Esophagus muscularis mucosa (tissue), 3 donors: ENCODE measurements at regions not wholly inside any gene's neighbourhood (a gene's known extent, or its start where the extent isn't known, plus 50 kb on each side); places are given as distances from the start of the nearest gene placed in this dataset.

Source experiments
- POLR2A ChIP-seq: fragments of 450-650 bp; IDR thresholded peaks from one replicate; pipeline ENCODE4 v1.6.1; 2017; ENCODE audit warnings: antibody characterized with exemption, moderate library complexity, mild to moderate bottlenecking, low read depth
- POLR2AphosphoS5 ChIP-seq, 2 donors: sonication (generic); formaldehyde crosslinking; IDR thresholded peaks; one replicate each; pipeline ENCODE4 v1.6.1; 2017; ENCODE audit warnings: antibody characterized with exemption in 2 of 2
- TF ChIP-seq, protein P1 (sequence below), 3 experiments: fragments of 200-600 bp in 2 of 3; fragments of 450-650 bp in 1 of 3; sonication (generic) in 2 of 3; IDR thresholded peaks; one replicate each; pipeline ENCODE4 v1.5.1; 2017 to 2019; ENCODE audit warnings: antibody characterized with exemption in 3 of 3, mild to moderate bottlenecking in 2 of 3, moderate library complexity in 1 of 3

DNA sequence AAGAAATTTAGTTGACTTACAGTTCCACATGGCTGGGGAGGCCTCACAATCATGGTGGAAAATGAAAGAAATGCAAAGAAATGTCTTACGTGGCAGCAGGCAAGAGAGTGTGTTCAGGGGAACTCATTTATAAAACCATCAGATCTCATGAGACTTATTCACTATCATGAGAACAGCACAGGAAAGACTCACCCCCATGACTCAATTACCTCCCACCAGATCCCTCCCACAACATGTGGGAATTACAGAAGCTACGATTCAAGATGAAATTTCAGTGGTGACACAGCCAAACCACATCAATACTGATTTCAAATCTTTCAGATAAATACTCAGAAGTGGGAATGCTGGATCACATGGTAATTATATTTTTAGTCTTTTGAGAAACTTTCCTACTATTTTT is 1357.9 kb downstream of the SLITRK5 start:
- no peak for TF ChIP-seq POLR2AphosphoS5 (IDR thresholded peaks at IDR 0.05)
- TF ChIP-seq, protein P1, sequence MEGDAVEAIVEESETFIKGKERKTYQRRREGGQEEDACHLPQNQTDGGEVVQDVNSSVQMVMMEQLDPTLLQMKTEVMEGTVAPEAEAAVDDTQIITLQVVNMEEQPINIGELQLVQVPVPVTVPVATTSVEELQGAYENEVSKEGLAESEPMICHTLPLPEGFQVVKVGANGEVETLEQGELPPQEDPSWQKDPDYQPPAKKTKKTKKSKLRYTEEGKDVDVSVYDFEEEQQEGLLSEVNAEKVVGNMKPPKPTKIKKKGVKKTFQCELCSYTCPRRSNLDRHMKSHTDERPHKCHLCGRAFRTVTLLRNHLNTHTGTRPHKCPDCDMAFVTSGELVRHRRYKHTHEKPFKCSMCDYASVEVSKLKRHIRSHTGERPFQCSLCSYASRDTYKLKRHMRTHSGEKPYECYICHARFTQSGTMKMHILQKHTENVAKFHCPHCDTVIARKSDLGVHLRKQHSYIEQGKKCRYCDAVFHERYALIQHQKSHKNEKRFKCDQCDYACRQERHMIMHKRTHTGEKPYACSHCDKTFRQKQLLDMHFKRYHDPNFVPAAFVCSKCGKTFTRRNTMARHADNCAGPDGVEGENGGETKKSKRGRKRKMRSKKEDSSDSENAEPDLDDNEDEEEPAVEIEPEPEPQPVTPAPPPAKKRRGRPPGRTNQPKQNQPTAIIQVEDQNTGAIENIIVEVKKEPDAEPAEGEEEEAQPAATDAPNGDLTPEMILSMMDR (IDR thresholded peaks at IDR 0.05): no peak
- no peak for TF ChIP-seq POLR2A
